ENCODE measurements at regions not wholly inside any gene's neighbourhood (a gene's known extent, or its start where the extent isn't known, plus 50 kb on each side); places are given as distances from the start of the nearest gene placed in this dataset.

DNA sequence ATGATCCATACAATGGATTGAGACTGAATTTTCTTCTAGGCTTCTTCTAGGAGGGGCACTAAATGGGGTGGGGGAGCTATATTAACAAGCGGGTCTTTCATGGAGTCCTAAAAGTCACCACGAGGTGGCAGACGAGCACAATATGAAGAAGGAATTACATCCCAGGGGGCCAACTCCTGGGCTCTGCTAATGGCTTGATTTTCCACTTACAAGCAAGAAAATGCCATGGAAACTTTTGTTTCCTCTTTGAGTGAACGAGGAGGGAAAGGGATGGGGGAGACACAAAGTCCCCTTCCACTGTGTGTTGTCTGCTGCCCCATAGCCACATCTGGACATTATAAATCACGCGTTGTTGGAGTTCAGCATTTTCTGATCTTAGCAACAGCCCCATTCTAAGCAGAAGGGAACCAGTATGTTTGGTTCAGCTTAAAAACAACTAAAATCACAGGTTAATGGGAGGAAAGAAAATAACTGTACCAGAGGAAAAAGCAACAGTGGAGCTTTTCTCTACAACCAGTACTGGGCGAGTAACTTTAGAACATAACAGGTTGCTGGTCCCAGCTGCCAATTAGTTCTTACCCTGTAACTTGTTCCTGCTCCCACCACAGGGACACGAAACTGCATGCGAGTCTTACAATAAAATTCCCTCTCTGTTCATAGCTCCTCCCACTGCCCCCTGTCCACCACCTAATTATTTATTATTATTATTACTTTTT lies 285.0 kb upstream of the PARD3B start:
- peak; percentile 53 to 80 (median 74) for DNase-seq (ENCODE audit: low read depth in 4 of 4, low spot score in 2 of 4)

DNA sequence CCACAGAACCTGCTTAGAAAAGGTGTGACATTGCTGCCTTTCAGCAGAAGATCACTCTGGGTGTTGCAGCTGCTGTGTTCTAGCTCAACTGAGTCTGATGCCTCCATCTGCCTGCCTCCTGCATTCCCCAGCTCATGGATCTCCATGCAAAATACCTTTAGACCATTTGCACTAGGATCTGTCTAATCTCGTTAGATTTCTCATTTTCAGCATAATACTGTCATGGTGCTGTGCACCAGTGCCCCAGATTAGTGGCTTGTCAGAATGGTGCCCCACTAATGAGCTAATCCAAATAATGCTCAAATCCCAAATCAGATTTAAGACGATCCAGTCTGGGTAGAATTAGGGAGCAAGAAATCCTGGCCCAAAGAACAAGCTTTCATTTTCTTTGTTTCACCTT lies 284.4 kb upstream of the PARD3B start:
- no peak for DNase-seq (ENCODE audit: low read depth in 4 of 4, low spot score in 2 of 4)

GRCh38 chr2:204261846-204262245 lies 283.4 kb upstream of the PARD3B start:
- no peak for DNase-seq (ENCODE audit: low read depth in 4 of 4, low spot score in 2 of 4)

DNA sequence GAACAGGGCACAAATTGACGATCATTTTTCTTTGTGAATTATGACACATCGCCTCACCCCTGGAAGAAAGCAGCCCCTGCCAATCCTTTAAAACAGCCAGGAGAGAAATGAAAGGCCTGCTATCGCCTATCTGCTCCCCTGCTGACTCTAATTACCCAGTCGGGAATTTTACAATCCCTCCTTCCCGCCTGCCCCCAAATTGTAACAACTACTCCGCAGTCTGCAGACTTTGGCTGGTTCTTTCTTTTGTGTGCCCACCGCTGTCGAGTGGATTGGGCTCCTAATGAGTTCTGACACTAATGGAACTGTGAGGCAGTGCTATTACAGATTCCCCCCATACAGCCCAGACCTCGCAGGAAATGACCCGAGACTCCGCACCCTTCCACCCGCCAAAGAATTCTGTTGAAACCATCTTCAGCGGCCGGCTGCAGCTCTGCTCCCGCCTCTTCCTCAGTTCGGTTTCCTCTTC lies 281.2 kb upstream of the PARD3B start:
- DNase-seq (ENCODE audit: low read depth in 4 of 4, low spot score in 2 of 4) = no peak

- no peak for DNase-seq (ENCODE audit: low read depth in 4 of 4, low spot score in 2 of 4)
These were observed 280.6 kb upstream of the PARD3B start for GRCh38 chr2:204264621-204265140.

GRCh38 chr2:204265681-204266181 lies 279.5 kb upstream of the PARD3B start:
- no peak for DNase-seq (ENCODE audit: low read depth in 4 of 4, low spot score in 2 of 4)

DNA sequence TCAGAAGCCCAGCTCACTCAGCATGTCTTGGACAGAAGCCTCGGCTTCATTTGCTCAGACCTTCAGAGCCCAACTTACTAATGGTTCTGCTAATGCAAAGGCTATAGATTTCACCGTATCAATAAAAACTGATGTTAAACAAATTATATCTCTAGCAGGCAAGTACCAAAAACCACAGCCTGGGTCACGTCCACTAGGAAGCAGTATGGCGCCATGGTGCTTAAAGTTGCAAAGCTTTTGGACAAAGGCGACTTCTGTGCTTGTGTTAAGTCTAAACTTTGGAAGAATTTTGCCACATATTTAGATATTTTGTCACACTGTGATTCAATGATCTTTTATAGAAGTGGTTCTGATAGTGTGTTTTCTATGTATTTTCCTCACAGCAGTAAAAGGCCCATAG lies 276.8 kb upstream of the PARD3B start:
- no peak for DNase-seq (ENCODE audit: low read depth in 4 of 4, low spot score in 2 of 4)

DNA sequence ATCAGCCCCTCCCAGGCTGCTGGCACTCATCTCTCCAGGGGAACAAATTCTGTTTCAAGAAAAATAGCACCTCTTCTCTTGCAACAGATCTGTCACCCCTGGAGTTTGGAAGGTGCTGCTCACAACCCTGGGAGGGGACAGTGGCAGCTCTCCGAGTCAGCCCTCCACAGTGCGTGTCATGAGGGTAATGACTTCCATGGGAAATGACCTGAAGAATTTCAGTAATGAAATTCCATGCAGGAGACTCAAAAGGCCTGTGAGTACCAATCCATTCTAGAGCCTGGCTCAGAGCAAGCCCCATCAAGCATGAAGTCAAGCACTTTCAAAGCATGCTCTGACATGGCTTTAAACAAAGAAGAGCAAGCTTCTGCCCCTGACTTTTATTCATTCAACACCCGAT lies 276.3 kb upstream of the PARD3B start:
- no peak for DNase-seq (ENCODE audit: low read depth in 4 of 4, low spot score in 2 of 4)

DNA sequence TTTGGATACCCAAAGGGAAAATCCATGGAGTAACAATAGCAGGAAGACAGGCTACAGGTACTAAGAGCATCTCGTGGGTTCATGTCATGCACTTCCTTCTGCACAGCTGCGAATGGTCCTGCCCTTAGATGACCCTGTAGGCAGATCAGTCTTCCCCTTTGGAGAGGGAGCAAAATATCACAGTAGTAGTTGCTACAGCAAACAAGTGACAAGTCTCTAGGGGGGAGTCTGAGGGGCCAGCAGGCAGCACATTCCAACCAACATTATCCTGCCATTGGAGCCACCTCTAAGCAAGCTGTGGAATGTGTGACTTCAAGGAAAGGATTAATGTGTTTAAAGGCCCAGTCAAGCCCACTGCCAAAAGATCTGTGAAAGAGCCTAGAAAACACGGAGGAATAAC lies 273.2 kb upstream of the PARD3B start:
- DNase-seq (ENCODE audit: low read depth in 4 of 4, low spot score in 2 of 4) = no peak

DNA sequence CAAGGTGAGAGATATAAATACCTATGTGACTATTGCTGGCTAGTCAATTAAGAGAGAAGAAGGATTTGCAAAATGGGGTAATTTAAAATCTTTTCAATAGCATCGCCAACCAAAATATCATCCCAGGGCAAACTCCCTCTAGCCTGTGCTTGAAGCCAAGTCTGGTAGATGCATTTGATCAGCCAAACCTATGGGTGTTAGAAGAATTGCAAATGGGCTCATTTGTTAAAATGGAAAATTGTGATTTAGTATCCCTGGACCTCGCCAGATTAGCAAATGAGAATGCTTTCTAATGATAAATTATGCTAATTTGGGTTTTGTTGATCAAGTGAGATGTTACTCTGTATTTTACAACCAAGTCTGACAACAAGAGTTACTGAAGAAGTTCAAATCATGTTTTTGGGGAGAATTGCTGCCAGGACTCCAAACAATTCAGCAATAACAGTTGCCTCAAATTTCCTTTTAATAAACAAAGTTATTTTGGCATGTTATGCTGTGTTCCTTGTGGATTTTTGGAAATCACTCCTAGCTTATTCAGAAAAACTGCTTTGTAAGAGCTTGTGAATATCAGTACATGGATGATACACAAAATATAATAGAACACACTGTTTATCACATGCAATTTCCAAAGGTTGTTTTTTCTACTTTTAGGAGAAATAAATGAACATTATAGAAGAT lies 272.5 kb upstream of the PARD3B start:
- DNase-seq (ENCODE audit: low read depth in 4 of 4, low spot score in 2 of 4) = no peak

DNA sequence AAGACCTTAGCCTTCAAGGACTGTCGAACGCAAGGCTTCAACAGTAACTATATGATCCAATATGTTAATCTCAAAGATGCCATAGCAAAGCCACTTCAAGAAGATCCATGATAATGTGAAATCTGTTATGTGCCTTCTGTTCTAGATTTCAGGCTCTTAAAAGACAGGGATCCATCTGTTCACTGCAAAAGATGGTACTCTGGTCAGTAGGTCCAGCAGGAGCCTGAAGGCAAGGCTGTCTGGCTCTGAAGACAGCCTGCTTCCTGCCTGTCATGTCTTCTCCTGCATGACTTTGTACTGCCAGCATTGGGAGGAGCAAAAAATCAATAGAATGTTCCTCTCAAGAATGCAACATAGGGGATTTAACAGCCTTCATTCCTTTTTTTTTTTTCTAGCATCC lies 270.8 kb upstream of the PARD3B start:
- no peak for DNase-seq (ENCODE audit: low read depth in 4 of 4, low spot score in 2 of 4)

DNA sequence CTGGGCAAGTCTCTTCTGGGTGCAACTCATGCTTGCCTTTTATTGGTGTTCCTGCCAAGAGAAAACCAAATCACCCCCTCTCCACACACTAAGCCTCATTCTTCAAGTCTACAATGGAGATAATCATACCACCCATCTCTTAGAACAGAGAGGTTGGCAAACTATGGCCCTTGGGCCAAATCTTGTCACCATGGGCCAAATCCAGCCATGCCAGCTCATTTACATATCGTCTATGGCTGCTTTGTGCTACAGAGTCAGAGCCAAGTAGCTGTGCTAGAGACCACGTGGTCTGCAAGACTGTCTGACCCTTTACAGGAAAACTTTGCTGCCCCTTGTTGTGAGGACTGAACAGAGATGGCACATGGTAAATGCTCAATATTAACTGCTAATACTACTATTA lies 270.3 kb upstream of the PARD3B start:
- no peak for DNase-seq (ENCODE audit: low read depth in 4 of 4, low spot score in 2 of 4)

DNA sequence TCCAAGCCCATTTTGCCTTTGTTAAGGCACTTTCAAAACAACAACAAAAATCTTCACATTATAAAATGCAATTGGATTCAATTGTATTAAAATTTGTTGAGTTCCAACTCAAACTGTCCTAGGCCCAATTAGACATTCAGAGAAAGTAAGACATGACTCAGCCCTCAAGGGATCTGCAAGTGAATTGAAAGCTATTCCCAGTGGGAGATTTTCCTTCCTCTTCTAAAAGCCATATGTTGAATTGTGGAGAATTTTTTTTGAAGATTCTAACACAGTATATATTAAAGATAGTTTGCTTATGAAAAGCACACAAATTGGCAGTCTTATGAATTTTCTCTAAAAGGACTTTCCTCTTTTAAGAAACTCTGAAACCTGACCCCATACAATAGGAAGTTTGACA lies 268.0 kb upstream of the PARD3B start:
- no peak for DNase-seq (ENCODE audit: low read depth in 4 of 4, low spot score in 2 of 4)

DNA sequence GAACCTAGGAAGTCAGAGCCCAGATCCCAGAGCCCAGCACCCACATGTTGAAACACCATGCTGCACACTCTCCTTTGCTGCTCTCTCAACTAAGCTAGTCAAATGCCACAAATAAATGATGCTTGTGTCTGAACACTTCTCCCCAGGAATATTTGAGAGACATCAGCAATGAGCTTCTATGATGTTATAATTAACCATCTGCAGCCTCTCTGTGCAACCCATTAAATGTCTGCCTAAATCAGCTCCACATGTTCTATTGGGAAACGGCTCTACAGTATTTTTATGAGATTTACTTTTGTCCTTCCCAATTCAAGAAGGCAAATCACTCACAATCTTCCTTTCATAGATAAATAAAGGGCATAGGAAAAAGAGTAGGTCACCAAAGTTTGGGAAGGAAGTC lies 266.8 kb upstream of the PARD3B start:
- no peak for DNase-seq (ENCODE audit: low read depth in 4 of 4, low spot score in 2 of 4)

DNA sequence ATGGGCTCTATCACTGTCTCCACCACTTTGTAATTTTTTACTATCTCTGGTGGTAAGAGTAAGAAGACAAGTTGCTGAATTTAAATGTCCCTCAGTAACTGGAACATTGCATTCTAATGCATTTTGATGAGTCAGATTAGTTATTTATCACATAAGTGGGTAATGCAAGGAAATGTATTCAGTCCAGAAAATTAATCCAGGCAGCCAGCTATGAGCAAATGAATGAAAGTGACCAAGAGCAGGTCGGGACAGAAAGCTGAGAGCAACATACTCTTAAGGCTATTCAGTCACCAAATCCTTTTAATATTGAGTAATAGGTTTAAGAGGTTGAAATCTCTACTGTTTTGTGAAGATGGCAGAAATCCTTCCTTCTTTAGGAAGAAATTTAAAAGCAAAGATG lies 265.5 kb upstream of the PARD3B start:
- DNase-seq (ENCODE audit: low read depth in 4 of 4, low spot score in 2 of 4) = no peak

DNA sequence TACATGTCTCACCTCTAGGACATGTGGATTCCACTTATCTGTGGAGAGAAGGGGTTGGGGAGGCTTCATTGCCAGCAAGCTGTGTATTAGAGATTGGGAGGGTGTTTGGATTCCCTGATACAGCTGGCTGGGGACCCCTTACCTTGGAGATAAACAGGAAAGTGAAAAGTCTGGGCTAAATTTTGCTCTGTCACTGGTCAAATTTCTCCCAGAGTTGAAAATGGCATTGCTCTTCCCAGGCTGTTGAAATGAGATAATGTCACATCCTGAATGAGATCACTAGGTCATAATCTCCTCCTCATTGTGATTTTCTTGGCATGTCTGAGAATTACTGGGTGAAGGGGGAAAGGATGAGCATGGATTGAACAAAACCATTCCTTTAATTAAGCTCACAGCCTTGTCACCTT lies 265.0 kb upstream of the PARD3B start:
- no peak for DNase-seq (ENCODE audit: low read depth in 4 of 4, low spot score in 2 of 4)

- DNase-seq (ENCODE audit: low read depth in 4 of 4, low spot score in 2 of 4) = no peak
These were observed 263.2 kb upstream of the PARD3B start for GRCh38 chr2:204282081-204282480.

GRCh38 chr2:204282525-204282924 lies 262.8 kb upstream of the PARD3B start:
- DNase-seq (ENCODE audit: low read depth in 4 of 4, low spot score in 2 of 4) = peak in 1 of 4 donors; percentile 49

- no peak for DNase-seq (ENCODE audit: low read depth in 4 of 4, low spot score in 2 of 4)
These were observed 256.2 kb upstream of the PARD3B start for GRCh38 chr2:204289066-204289465.

DNA sequence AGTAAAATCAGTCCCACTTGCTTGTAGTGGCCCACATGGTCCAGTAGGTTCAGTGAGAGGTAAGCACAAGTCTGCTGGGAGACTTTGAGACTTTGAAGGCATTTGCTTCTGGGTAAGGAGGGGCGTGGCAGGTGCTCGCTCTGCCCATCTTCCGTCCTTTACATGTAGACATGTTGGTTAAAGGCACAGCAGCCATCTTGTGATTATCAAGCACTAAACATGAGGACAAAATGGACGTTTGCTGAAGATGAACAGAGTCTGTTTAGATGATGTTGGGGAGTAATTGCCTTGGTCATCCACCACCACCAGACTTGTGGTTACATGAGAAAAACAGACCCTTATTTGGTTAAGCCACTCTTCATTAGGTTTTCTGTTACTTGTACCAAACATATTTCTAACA lies 252.8 kb upstream of the PARD3B start:
- no peak for DNase-seq (ENCODE audit: low read depth in 4 of 4, low spot score in 2 of 4)

DNA sequence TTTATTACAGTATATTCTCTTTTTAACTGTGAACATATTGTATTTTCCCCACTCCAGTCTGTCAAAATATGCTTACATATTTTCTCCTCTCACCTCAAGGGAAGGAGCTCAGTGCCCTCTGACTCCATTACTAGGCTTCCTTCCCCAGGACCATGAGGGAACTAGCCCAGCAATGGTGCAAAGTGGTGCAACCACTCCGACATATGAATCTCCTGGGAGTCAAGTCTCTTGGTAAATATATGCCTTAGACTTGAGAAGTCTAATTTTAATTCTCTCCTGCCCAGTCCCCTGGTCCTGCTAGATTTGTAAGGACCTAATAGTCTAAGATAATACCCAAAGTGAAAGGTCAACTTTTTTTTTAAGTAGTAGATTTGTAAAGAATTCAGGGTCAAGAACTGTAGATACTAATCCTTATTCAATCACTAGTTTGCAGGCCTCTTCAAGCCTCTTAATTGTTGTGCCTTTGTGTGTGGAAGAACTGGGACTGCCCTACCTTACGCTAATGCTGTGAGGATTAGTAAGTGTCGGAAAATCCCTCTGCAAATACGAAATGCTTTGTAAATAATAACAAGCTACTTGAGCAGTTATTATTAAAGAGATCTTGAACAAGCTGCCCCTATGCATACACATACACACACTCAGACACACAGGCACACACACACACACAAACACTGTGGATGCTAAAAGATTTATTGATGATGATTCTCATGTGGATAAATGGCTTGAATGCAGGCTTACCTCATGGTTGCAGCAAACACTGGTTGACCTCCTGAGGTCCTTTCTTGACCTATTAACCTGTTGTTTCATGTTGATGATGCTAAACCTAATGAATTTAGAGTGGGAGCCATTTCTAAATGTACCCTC lies 251.2 kb upstream of the PARD3B start:
- DNase-seq (ENCODE audit: low read depth in 4 of 4, low spot score in 2 of 4) = no peak

Measured in left renal cortex interstitium (tissue), 4 donors.